ENCODE measurements at regions not wholly inside any gene's neighbourhood (a gene's known extent, or its start where the extent isn't known, plus 50 kb on each side); places are given as distances from the start of the nearest gene placed in this dataset.

- ChIA-PET POLR2A (no interaction called here), CTCF (no interaction called here)
- Histone ChIP-seq H3K4me1 (ENCODE audit: control insufficient read depth in 2 of 2, insufficient read depth in 2 of 2, low read length in 2 of 2) (peaks cover 0 to 4% of the 10 kb centered on the region in 2 donors), H3K4me3 (ENCODE audit: control extremely low read depth in 1 of 5, extremely low read depth in 1 of 5, insufficient read depth in 1 of 5, low read depth in 2 of 5, low read length in 4 of 5) (no peak overlapping the region), H3K9ac (ENCODE audit: low read length) (no peak overlapping the region), H3K9me3 (ENCODE audit: control extremely low read depth in 1 of 3, control insufficient read depth in 2 of 3, insufficient read depth in 1 of 3, low read length in 2 of 3) (no peaks in the 10 kb centered on the region), H4K20me1 (ENCODE audit: control insufficient read depth, insufficient read depth, low read length, poor library complexity, severe bottlenecking) (no peaks in the 10 kb centered on the region), H3K27me3 (replicated peaks in 1 of 4; ENCODE audit: control extremely low read depth in 1 of 4, control insufficient read depth in 3 of 4, insufficient read depth in 4 of 4, low read length in 3 of 4) (peaks cover 0 to 6% (median 0%) of the 10 kb centered on the region in 4 experiments), H3K36me3 (replicated peaks in 1 of 2; ENCODE audit: control extremely low read depth in 1 of 2, control insufficient read depth in 1 of 2, extremely low read depth in 1 of 2, insufficient read depth in 2 of 2, low read length in 1 of 2) (no peaks in the 10 kb centered on the region), H3K27ac (ENCODE audit: low read length in 2 of 2) (no peak overlapping the region), H3K4me2 (replicated peaks; ENCODE audit: low read depth, low read length, poor library complexity, severe bottlenecking) (no peak overlapping the region), H3K79me2 (ENCODE audit: control insufficient read depth, insufficient read depth, low read length) (no peaks in the 10 kb centered on the region), H2AFZ (ENCODE audit: insufficient read depth, low read depth, low read length, poor library complexity, severe bottlenecking) (no peak overlapping the region)
- Mint-ChIP-seq H3K9me3 (ENCODE audit: insufficient read depth) (no peaks in the 10 kb centered on the region), H3K4me1 (peaks cover 6% of the 10 kb centered on the region), H3K27ac (no peak overlapping the region), H3K27me3 (peaks cover 14% of the 10 kb centered on the region), H3K4me3 (no peak overlapping the region)
- 93% methylated on average over 34 of the region's 41 CpGs for WGBS (ENCODE audit: insufficient coverage)
- DNase-seq (no peak), ATAC-seq (ENCODE audit: low read depth) (no peak)
- TF ChIP-seq CTCF (IDR thresholded peaks at IDR 0.05) (no peak), EZH2 (IDR thresholded peaks at IDR 0.05; ENCODE audit: borderline replicate concordance, insufficient read depth, low read depth, low read length, poor library complexity, severe bottlenecking) (no peak)
- intact Hi-C loops (cut with micrococcal nuclease): no loop called here
Observed at GRCh38 chr19:5230730-5231555, 109.7 kb downstream of the PTPRS start.

DNA sequence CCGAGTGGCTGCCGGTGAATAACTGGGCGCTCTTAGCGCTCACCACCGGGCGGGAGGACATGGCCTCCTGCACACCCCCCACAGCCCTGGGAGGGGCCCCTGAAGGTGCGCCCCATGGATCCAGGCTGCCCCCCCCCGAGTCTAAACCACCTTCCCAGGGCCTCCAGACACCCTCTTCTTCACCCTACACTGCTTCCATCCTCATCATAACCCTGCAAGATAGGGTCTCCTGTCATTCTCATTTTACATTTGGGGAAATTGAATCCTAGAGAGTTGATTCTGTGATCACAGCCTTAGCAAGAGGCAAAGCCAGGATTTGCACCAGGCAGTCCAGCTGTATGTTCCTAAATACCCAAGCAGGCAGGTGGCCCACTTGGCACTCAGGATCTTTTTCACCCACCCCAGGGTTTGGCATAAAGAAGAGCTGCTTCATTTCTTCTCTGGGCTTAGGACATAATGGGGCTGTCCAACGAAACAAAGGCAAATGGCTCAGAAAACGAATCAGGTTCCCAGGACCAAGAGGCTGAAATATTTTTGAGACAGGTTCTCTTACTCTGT is 110.8 kb downstream of the PTPRS start:
- Histone ChIP-seq H3K27ac (ENCODE audit: low read length in 2 of 2) (no peak overlapping the region), H3K4me1 (ENCODE audit: control insufficient read depth in 2 of 2, insufficient read depth in 2 of 2, low read length in 2 of 2) (peaks cover 0 to 4% of the 10 kb centered on the region in 2 donors), H3K4me2 (replicated peaks; ENCODE audit: low read depth, low read length, poor library complexity, severe bottlenecking) (peak overlapping the region; percentile 47), H4K20me1 (ENCODE audit: control insufficient read depth, insufficient read depth, low read length, poor library complexity, severe bottlenecking) (no peaks in the 10 kb centered on the region), H3K27me3 (replicated peaks in 1 of 4; ENCODE audit: control extremely low read depth in 1 of 4, control insufficient read depth in 3 of 4, insufficient read depth in 4 of 4, low read length in 3 of 4) (peaks cover 0 to 6% (median 0%) of the 10 kb centered on the region in 4 experiments), H3K9me3 (ENCODE audit: control extremely low read depth in 1 of 3, control insufficient read depth in 2 of 3, insufficient read depth in 1 of 3, low read length in 2 of 3) (no peaks in the 10 kb centered on the region), H3K36me3 (replicated peaks in 1 of 2; ENCODE audit: control extremely low read depth in 1 of 2, control insufficient read depth in 1 of 2, extremely low read depth in 1 of 2, insufficient read depth in 2 of 2, low read length in 1 of 2) (no peaks in the 10 kb centered on the region), H2AFZ (ENCODE audit: insufficient read depth, low read depth, low read length, poor library complexity, severe bottlenecking) (no peak overlapping the region), H3K79me2 (ENCODE audit: control insufficient read depth, insufficient read depth, low read length) (no peaks in the 10 kb centered on the region), H3K4me3 (ENCODE audit: control extremely low read depth in 1 of 5, extremely low read depth in 1 of 5, insufficient read depth in 1 of 5, low read depth in 2 of 5, low read length in 4 of 5) (no peak overlapping the region), H3K9ac (ENCODE audit: low read length) (no peak overlapping the region)
- Mint-ChIP-seq H3K4me1 (peaks cover 6% of the 10 kb centered on the region), H3K27ac (no peak overlapping the region), H3K4me3 (peak overlapping the region; percentile 54), H3K27me3 (peaks cover 14% of the 10 kb centered on the region), H3K9me3 (ENCODE audit: insufficient read depth) (no peaks in the 10 kb centered on the region)
- intact Hi-C loops (cut with micrococcal nuclease): no loop called here
- POLR2A ChIA-PET: no interaction called here
- TF ChIP-seq CTCF (IDR thresholded peaks at IDR 0.05) (no peak), EZH2 (IDR thresholded peaks at IDR 0.05; ENCODE audit: borderline replicate concordance, insufficient read depth, low read depth, low read length, poor library complexity, severe bottlenecking) (no peak)
- DNase-seq (no peak), ATAC-seq (ENCODE audit: low read depth) (no peak)
- WGBS (ENCODE audit: insufficient coverage): 64% methylated on average over 8 of the region's 10 CpGs
- CTCF ChIA-PET: no interaction called here
